ENCODE measurements at regions not wholly inside any gene's neighbourhood (a gene's known extent, or its start where the extent isn't known, plus 50 kb on each side); places are given as distances from the start of the nearest gene placed in this dataset.
"Not testable (repeated sequence)": the region's sequence is repeated elsewhere in the genome, so short reads cannot be mapped to it uniquely, and the experiment has no call there.

DNA sequence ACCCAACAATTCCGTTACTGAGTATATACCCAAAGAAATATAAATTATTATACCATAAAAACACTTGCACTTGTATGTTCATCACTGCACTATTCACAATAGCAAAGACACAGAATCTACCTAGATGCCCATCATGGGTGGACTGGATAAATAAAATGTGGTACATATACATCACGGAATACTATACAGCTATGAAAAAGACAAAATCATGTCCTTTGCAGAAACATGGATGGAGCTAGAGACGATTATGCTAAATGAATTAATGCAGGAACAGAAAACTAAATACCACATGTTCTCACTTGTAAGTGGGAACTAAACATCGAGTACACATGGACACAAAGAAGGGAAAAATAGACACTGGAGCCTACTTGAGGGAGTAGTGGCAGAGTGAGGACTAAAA, 185.3 kb downstream of the PYDC2 start:
- ChIA-PET POLR2A (no interaction called here), CTCF (no interaction called here)
- DNase-seq (ENCODE audit: low read depth, low spot score) = no peak
- no peak overlapping the region for H3K4me3 ChIP-seq (ENCODE audit: low read depth, low read length)
- no peak for TF ChIP-seq CTCF (IDR thresholded peaks at IDR 0.05; ENCODE audit: insufficient read depth, low read length, missing control alignments)

DNA sequence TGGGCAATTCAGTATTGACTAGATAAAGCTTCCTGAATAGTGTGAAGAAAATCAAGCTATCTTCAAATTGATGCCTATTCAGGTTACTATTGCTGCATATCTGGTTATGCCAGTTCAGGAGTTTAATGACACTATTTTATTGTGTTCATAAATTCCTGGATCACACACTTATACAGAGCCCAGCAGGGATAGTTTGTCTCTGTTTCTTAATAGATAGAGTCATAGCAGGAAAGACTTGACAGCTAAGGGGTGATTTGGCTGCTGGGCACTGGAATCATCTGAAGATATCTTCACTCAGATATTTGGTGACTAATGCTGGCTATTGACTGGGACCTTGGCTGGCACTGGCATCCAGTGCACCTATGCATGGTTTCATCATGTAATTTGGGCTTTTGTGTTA, 187.8 kb downstream of the PYDC2 start:
- ChIA-PET POLR2A (no interaction called here), CTCF (no interaction called here)
- TF ChIP-seq CTCF (IDR thresholded peaks at IDR 0.05; ENCODE audit: insufficient read depth, low read length, missing control alignments) = no peak
- H3K4me3 ChIP-seq (ENCODE audit: low read depth, low read length) = no peak overlapping the region
- no peak for DNase-seq (ENCODE audit: low read depth, low spot score)

- ChIA-PET CTCF (no interaction called here), POLR2A (no interaction called here)
- TF ChIP-seq CTCF (IDR thresholded peaks at IDR 0.05; ENCODE audit: insufficient read depth, low read length, missing control alignments) = no peak
- no peak for DNase-seq (ENCODE audit: low read depth, low spot score)
- H3K4me3 ChIP-seq (ENCODE audit: low read depth, low read length) = no peak overlapping the region
Measured at GRCh38 chr3:191649626-191650025, 188.7 kb downstream of the PYDC2 start.

- DNase-seq (ENCODE audit: low read depth, low spot score); POLR2A ChIA-PET; CTCF ChIA-PET; H3K4me3 ChIP-seq (ENCODE audit: low read depth, low read length): not testable (repeated sequence)
Measured at GRCh38 chr3:191658781-191659419, 197.9 kb downstream of the PYDC2 start.

- H3K4me3 ChIP-seq (ENCODE audit: low read depth, low read length); POLR2A ChIA-PET; DNase-seq (ENCODE audit: low read depth, low spot score); CTCF ChIA-PET: not testable (repeated sequence)
Measured at GRCh38 chr3:191662150-191662549, 201.2 kb downstream of the PYDC2 start.

GRCh38 chr3:191680989-191681597, 220.1 kb downstream of the PYDC2 start:
- ChIA-PET CTCF (no interaction called here), POLR2A (no interaction called here)
- no peak for DNase-seq (ENCODE audit: low read depth, low spot score)
- H3K4me3 ChIP-seq (ENCODE audit: low read depth, low read length) = no peak overlapping the region
- TF ChIP-seq CTCF (IDR thresholded peaks at IDR 0.05; ENCODE audit: insufficient read depth, low read length, missing control alignments) = no peak

DNA sequence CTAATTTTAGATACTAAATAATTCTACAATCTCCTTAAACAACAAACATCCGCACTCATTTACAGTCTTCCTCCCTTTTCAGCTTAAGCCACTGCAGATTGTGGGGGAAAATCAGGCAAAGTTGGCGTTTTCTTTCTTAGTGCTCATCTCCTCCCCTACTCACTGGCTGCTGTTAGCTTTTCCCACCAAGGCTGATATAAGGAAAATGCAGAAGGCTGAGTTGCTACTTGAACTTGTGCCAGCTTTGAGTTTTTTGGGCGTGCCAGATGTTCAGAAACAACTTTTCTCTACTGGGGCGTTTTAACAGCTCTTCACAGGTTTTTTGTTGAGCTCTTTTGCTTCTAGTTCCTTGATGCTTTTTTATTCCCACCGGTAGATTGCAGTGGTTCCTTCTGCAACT, 222.0 kb downstream of the PYDC2 start:
- no peak for DNase-seq (ENCODE audit: low read depth, low spot score)
- no peak overlapping the region for H3K4me3 ChIP-seq (ENCODE audit: low read depth, low read length)
- CTCF ChIA-PET = no interaction called here
- no peak for TF ChIP-seq CTCF (IDR thresholded peaks at IDR 0.05; ENCODE audit: insufficient read depth, low read length, missing control alignments)
- POLR2A ChIA-PET = no interaction called here
